HFF-Myc (cell line): ENCODE measurements at regions not wholly inside any gene's neighbourhood (a gene's known extent, or its start where the extent isn't known, plus 50 kb on each side); places are given as distances from the start of the nearest gene placed in this dataset.

Experiments
- DNase-seq: peaks from one replicate; pipeline ENCODE4 v3.0.0-alpha.2; 2011; ENCODE audit warnings: low read depth; ENCODE audit errors: extremely low read depth
- H3K4me3 ChIP-seq: replicated peaks from 2 replicates; pipeline ENCODE4 v1.5.1; 2011; ENCODE audit warnings: low read depth, mild to moderate bottlenecking, control low read depth, low read length
- CTCF ChIP-seq: IDR thresholded peaks from 2 replicates; pipeline ENCODE4 v1.5.1; 2012; ENCODE audit warnings: mild to moderate bottlenecking, low read depth, low read length, control low read depth; ENCODE audit errors: missing control alignments

DNA sequence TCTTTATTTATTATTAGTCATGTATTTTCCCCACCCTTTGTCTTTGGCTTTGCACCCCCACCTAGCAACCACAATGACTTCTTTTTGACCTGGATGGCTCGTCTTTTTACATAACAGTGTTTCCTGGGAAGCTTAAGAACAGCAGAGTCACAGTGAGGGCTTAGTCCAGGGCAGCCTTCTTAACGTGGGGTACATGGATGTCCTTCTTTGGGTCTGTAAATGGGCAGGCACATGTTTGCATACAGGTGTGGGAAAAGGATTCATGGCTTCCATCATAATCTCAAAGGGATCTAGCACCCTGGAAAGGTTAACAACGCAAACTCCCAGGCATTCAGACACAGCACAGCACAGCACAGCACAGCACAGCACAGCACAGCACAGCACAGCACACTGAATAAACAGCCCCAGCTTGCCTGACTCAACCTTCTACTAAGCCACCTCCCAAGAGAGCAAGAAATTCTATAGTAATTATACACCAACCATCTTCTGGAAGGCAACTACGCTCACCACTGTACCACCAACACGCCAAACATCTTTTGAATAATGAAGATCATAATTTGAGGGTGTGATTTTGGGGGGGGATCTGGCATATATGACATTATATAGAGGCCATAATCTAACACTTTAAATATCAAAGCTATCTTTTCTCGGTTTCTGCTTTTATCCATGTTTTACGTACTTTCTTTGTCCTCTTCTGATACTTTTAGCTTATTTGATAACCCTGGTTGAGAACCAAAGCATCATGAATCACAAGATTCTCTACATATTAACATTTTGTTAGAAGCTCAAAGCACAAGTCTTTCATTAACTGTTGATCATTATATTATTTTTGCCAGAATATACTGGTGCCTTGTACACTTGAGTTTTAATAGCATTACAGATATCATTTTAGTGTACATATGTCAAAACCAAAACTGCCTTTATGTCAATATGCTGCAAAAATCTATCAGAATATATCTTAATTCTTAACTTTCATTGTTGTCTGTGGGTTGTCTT, 177.2 kb upstream of the KLF14 start:
- H3K4me3 ChIP-seq = peak overlapping the region; percentile 61
- no peak for DNase-seq
- TF ChIP-seq CTCF = no peak

DNA sequence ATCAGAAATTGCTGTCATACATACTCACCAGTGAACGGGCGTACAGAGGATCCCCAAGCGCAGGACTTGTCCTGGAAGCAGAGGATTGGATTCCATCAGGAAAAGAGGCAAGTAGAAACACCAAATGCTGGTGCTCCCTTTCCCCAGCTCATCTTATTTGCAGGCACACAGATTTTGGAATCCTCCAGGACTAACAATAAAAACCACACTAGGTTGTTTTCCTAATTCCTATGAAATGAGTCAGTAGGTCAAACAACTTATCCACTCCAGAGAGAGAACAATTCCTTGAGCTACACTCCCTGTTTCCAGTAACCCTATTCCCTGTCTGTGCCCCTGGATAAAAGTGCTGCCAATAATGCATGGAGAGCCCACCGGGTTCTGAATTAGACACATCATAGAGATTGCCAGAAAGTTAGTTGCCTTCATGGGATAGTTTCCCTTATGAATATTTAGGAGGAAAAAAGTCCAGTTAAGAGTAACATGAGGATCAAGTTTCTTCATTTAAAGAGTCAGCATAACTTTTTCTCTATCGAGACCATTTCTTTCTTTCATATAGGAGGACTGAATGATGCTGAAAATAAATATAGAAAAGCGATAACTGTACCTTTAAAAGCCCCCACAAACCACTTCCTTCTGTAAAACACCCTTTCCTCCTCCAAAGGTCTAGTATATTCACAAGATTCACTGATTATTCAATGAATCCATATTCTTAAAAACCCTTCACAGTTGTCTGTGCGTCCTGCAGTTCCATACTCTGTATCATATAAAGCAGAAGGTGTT, 178.3 kb upstream of the KLF14 start:
- peak overlapping the region; percentile 61 for H3K4me3 ChIP-seq
- no peak for DNase-seq
- TF ChIP-seq CTCF = no peak

- DNase-seq = peak; percentile 98
- no peak for TF ChIP-seq CTCF
- H3K4me3 ChIP-seq = peak overlapping the region; percentile 61
Observed at GRCh38 chr7:130912862-130913638, 179.0 kb upstream of the KLF14 start.

DNA sequence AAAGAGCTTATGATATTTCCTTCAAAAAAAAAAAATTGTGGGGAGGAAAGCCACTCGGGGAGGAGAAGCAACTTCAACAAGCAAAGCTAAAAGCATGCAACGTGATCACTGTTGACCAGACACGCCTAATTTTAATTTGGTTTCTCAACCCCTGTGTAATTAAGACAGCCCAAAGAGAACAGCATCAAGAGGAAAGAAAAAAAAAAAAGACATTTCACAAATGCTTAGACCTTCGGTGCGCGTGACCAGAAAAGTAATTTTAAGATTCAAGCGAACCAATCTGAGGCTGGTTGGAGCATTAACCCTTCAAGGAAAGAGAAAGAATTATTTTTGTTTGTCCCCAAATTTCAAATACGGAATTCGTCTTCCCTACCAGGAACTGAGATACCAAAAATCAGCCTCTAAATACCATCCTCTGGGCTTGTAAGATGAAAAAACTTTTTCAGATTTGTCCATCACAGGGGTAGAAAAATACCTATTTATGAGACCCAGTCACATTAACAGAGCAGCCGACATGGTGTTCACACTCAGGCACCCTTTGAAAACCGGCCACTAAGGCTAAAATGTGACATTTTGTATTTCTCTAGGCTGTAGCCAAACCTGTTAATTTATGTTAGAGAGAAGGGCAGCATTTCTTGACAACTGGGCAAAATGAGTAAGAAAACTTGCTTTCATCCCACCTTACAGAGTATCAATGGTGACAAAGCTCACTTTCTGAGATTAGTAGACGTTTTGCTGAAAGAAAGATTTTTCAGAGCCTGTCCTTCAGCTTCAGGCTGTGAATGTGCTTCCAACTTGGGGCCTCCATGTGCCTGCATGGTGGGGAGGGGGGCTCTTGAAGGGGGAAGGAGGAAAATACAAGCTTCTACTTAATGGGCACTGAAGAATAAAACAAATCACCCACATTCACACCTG, 179.9 kb upstream of the KLF14 start:
- no peak for DNase-seq
- no peak for TF ChIP-seq CTCF
- H3K4me3 ChIP-seq = peak overlapping the region; percentile 61

GRCh38 chr7:130914554-130915294, 180.7 kb upstream of the KLF14 start:
- H3K4me3 ChIP-seq = peak overlapping the region; percentile 61
- no peak for TF ChIP-seq CTCF
- no peak for DNase-seq
